ENCODE measurements at regions not wholly inside any gene's neighbourhood (a gene's known extent, or its start where the extent isn't known, plus 50 kb on each side); places are given as distances from the start of the nearest gene placed in this dataset.

GRCh38 chr2:239773228-239774141, 251.7 kb downstream of the NDUFA10 start:
- no peak for TF ChIP-seq FOXP2 (optimal IDR thresholded peaks at IDR 0.05; ENCODE audit: borderline replicate concordance, extremely low read depth, extremely low read length, insufficient read depth)
- no peak for TF ChIP-seq POLR2AphosphoS5 (IDR thresholded peaks at IDR 0.05; ENCODE audit: low read depth, low read length)
- TF ChIP-seq, protein P1, sequence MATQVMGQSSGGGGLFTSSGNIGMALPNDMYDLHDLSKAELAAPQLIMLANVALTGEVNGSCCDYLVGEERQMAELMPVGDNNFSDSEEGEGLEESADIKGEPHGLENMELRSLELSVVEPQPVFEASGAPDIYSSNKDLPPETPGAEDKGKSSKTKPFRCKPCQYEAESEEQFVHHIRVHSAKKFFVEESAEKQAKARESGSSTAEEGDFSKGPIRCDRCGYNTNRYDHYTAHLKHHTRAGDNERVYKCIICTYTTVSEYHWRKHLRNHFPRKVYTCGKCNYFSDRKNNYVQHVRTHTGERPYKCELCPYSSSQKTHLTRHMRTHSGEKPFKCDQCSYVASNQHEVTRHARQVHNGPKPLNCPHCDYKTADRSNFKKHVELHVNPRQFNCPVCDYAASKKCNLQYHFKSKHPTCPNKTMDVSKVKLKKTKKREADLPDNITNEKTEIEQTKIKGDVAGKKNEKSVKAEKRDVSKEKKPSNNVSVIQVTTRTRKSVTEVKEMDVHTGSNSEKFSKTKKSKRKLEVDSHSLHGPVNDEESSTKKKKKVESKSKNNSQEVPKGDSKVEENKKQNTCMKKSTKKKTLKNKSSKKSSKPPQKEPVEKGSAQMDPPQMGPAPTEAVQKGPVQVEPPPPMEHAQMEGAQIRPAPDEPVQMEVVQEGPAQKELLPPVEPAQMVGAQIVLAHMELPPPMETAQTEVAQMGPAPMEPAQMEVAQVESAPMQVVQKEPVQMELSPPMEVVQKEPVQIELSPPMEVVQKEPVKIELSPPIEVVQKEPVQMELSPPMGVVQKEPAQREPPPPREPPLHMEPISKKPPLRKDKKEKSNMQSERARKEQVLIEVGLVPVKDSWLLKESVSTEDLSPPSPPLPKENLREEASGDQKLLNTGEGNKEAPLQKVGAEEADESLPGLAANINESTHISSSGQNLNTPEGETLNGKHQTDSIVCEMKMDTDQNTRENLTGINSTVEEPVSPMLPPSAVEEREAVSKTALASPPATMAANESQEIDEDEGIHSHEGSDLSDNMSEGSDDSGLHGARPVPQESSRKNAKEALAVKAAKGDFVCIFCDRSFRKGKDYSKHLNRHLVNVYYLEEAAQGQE (IDR thresholded peaks at IDR 0.05; ENCODE audit: insufficient read depth in 1 of 2, low read depth in 2 of 2, low read length in 2 of 2): no peak
